BE2C (cell line): ENCODE measurements at regions not wholly inside any gene's neighbourhood (a gene's known extent, or its start where the extent isn't known, plus 50 kb on each side); places are given as distances from the start of the nearest gene placed in this dataset.

Experiments
- DNase-seq: peaks from one replicate; pipeline ENCODE4 v3.0.0-alpha.2; 2020
- H3K27me3 ChIP-seq: fragments of 250-450 bp; sonication (Bioruptor Pico); 2 replicates; pipeline ENCODE4 v1.5.1; 2020; ENCODE audit warnings: mild to moderate bottlenecking
- H3K36me3 ChIP-seq: fragments of 250-450 bp; sonication (Bioruptor Pico); 2 replicates; pipeline ENCODE4 v1.5.1; 2020; ENCODE audit warnings: mild to moderate bottlenecking
- H3K4me1 ChIP-seq: fragments of 250-450 bp; sonication (Bioruptor Pico); 2 replicates; pipeline ENCODE4 v1.5.1; 2020
- H3K4me3 ChIP-seq: 2 replicates; pipeline ENCODE4 v1.5.1; 2011; ENCODE audit warnings: low read depth, low read length
- H3K9me3 ChIP-seq: fragments of 250-450 bp; sonication (Bioruptor Pico); 2 replicates; pipeline ENCODE4 v1.5.1; 2020
- TF ChIP-seq, protein P1 (sequence below): IDR thresholded peaks from 2 replicates; pipeline ENCODE4 v1.5.1; 2012; ENCODE audit warnings: mild to moderate bottlenecking, low read depth, low read length

DNA sequence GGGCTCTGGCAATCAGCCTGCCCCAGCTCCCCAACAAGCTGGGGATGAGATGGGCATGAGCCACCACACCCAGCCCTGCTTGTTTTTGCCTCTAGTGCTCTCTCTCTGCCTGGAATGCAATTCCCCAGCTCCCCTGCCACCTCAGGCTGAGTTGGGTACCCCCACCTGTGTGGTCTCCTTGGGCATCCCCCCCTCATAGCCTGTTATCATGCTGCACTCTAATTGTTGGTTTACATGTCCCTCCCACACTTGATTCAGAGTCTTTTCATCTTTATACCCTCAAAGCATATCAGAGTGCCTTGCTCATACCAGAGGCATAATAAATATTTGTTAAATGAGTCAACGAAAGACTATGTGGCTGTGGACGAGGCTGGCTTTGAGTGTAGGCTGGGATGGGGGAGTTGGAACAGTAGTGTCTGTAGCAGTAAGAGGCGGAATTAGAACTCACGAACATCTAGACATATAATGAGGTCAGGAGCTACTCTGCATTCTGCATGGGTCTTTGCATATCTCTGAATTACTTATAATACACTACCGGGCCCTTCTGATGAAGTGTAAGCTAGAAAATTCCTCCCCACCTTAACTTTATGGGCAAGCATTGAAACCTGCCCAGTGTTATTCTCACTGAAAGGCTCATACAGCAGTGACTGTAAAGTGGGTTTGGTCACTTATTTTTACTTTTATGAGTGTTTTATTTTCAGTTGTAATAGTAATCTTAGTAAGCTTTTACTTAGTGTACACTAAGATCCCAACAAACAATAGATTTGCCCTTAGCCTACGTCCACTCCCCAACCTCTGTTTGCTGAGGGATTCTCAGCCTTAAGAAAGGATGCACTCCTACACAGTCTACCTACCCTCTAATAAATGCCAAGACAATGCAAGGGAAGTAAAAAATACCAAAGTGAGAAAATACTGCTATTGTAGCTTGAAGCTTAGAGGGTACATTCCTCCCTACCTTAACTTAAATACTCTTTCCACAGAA is 58.7 kb downstream of the EDN1 start:
- Histone ChIP-seq H3K36me3 (no peaks in the 10 kb centered on the region), H3K4me3 (no peak overlapping the region), H3K4me1 (no peaks in the 10 kb centered on the region), H3K27me3 (no peaks in the 10 kb centered on the region), H3K9me3 (no peaks in the 10 kb centered on the region)
- TF ChIP-seq, protein P1, sequence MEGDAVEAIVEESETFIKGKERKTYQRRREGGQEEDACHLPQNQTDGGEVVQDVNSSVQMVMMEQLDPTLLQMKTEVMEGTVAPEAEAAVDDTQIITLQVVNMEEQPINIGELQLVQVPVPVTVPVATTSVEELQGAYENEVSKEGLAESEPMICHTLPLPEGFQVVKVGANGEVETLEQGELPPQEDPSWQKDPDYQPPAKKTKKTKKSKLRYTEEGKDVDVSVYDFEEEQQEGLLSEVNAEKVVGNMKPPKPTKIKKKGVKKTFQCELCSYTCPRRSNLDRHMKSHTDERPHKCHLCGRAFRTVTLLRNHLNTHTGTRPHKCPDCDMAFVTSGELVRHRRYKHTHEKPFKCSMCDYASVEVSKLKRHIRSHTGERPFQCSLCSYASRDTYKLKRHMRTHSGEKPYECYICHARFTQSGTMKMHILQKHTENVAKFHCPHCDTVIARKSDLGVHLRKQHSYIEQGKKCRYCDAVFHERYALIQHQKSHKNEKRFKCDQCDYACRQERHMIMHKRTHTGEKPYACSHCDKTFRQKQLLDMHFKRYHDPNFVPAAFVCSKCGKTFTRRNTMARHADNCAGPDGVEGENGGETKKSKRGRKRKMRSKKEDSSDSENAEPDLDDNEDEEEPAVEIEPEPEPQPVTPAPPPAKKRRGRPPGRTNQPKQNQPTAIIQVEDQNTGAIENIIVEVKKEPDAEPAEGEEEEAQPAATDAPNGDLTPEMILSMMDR, result no peak
- no peak for DNase-seq

DNA sequence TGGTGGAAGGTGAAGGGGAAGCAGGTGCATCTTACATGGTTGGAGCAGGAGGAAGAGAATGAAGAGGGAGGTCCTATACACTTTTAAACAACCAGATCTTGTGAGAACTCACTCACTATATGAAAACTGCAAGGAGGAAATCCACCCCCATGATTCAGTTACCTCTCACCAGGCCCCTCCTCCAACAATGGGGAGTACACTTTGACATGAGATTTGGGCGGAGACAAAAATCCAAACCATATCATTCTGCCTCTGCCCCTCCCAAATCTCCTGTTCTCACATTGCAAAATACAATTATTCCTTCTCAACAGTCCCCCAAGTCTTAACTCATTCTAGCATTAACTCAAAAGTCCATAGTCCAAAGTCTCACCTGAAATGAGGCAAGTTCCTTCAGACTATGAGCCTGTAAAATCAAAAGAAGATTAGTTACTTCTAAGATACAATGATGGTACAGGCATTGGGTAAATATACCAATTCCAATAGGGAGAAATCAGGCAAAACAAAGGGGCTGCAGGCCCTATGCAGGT is 60.5 kb downstream of the EDN1 start:
- no peak for DNase-seq
- Histone ChIP-seq H3K4me3 (no peak overlapping the region), H3K4me1 (no peaks in the 10 kb centered on the region), H3K9me3 (no peaks in the 10 kb centered on the region), H3K27me3 (no peaks in the 10 kb centered on the region), H3K36me3 (no peaks in the 10 kb centered on the region)
- TF ChIP-seq, protein P1, result no peak

DNA sequence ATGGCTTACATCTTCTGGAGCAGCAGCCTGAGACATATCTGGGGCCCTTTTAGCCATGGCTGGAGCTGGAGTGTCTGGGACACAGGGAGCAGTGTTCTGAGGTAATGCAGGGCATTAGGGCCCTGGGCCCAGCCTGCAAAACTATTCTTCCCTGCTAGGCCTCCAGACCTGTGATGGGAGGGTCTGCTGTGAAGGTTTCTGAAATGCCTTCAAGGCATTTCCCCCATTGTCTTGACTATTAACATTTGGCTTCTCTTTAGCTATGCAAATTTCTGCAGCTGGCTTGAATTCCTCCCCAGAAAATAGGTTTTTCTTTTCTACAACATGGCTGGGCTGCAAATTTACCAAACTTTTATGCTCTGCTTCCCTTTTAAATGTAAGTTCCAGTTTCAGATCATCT is 61.5 kb downstream of the EDN1 start:
- Histone ChIP-seq H3K36me3 (no peaks in the 10 kb centered on the region), H3K9me3 (no peaks in the 10 kb centered on the region), H3K27me3 (no peaks in the 10 kb centered on the region), H3K4me3 (no peak overlapping the region), H3K4me1 (no peaks in the 10 kb centered on the region)
- TF ChIP-seq, protein P1, result no peak
- no peak for DNase-seq

DNA sequence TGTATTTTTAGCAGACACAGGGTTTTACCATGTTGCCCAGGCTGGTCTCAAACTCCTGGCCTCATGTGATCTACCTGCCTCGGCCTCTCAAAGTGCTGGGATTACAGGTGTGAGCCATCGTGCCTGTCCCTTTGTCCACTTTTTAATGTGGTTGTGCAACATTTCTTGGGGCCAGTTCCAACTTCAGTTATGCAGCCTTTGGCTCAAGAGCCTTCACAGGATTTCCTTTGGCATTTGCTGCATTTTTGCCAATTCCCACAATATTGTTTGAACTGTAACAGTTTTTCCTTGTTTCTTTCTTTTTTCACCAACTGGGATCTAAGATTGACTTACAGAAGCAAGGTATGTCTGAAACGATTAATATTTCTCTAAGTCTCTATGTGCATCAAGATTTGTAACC is 63.6 kb downstream of the EDN1 start:
- Histone ChIP-seq H3K36me3 (no peaks in the 10 kb centered on the region), H3K4me1 (no peaks in the 10 kb centered on the region), H3K4me3 (no peak overlapping the region), H3K9me3 (no peaks in the 10 kb centered on the region), H3K27me3 (no peaks in the 10 kb centered on the region)
- DNase-seq, result no peak
- TF ChIP-seq, protein P1, result no peak

DNA sequence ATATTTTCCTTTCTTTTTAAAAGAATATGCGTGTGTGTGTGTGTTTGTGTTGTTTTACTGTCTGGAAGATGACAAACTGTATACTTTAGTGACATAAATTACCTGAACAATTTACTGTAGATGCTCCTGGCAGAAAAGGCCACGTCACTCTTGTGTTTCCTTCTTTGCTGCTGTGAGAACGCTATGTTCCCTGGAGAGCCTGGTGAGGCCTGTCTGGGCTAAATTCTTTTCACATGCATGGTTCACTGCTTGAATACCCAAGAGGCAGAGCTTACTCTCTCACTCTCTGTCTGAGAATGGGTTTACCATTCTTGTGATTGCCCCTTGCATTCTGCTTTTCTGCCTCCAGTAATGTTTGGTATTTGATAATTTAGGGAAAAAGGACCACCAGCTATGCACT is 64.3 kb downstream of the EDN1 start:
- no peaks in the 10 kb centered on the region for H3K4me1 ChIP-seq
- DNase-seq, result no peak

DNA sequence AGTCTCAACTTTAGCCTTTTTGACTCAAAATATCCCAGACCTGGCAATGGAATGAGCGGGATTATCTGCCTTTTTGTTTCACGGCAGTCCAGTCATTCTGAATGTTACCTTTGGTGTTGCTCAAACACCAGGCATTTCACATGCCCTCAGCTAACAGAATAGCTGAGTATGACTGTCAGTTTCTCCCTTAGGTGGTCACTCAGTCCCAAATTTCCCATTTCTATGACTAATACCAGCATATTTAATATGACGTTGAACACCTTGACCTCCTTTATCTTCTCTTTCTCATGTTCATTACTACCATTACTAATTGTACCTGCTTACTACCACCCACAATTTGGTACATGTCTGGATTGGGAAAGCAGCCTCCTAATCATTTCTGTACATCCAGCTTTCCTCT is 65.2 kb downstream of the EDN1 start:
- TF ChIP-seq, protein P1, result no peak
- H3K9me3 ChIP-seq, result no peaks in the 10 kb centered on the region
- no peaks in the 10 kb centered on the region for H3K36me3 ChIP-seq
- H3K4me3 ChIP-seq, result no peak overlapping the region
- H3K27me3 ChIP-seq, result no peaks in the 10 kb centered on the region
- no peaks in the 10 kb centered on the region for H3K4me1 ChIP-seq
- no peak for DNase-seq

More for the DNA sequence above, 64.3 kb downstream of the EDN1 start:
- no peaks in the 10 kb centered on the region for H3K27me3 ChIP-seq
- no peak overlapping the region for H3K4me3 ChIP-seq
- H3K36me3 ChIP-seq, result no peaks in the 10 kb centered on the region
- TF ChIP-seq, protein P1, result no peak
- H3K9me3 ChIP-seq, result no peaks in the 10 kb centered on the region
